CD4-positive, alpha-beta T cell treated with Interleukin-6 for 4 hours (primary cell): ENCODE measurements at regions not wholly inside any gene's neighbourhood (a gene's known extent, or its start where the extent isn't known, plus 50 kb on each side); places are given as distances from the start of the nearest gene placed in this dataset.
"Not testable (repeated sequence)": the region's sequence is repeated elsewhere in the genome, so short reads cannot be mapped to it uniquely, and the experiment has no call there.

Experiments
- DNase-seq: peaks from one replicate; pipeline ENCODE4 v3.0.0-alpha.2; 2020; ENCODE audit warnings: mixed read lengths

DNA sequence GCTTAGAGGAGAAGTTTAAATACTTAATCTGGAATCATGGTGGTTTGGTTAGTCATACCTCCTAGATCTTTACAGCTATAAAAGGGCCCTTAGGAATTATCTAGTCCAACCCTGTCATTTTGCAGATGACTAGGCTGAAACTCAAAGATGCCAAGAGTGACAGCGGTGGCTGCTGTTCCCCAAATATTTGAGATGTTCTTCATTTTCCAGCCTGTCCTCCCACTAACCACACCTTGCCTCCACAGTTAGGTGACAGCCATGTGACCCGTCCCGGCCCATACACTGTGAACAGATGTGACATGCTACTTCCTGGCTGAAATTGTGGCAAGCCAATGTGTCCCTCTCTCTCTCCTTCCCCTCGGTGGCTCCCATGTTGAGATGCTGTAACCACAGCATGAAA lies 225.5 kb upstream of the IPO5 start:
- no peak for DNase-seq

DNA sequence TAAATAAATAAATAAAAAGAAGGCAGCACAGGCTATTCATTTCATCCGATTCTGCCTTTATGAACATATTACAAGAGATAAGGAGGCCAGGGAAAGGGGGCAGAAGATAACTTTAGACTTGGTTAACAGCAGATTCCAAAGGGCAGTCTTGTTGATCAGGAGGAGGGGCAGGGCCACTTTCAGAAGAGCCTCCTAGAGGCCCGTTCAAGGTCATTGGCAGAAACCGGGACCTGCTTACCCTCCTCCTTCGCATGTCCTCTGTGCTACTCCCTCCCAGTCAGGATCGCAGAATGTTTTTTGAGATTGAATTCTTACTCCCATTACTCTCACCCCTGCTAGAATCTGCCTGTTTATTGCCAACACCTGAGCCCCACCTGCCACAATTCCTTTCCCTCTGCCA lies 217.0 kb upstream of the IPO5 start:
- DNase-seq: no peak

- no peak for DNase-seq
Measured at GRCh38 chr13:97742084-97742483, 211.4 kb upstream of the IPO5 start.

DNA sequence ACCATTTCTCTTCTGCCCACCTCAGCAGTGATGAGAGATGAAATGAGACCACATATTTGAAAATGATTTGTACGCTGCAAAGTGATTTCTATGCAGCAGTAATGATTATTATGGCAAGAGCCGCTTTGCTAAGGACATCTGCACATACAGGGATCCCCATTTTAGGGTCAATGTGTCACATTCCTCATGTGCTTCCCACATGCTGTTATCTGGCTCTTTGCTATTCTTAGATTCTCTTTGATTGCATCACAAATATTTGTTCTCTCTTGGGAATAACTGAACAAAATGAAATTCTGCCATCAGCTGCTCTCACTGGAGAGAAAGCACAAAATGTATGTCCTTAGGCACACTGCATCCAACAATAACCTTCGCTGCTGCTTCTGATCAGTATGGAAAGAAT lies 209.5 kb upstream of the IPO5 start:
- no peak for DNase-seq

DNA sequence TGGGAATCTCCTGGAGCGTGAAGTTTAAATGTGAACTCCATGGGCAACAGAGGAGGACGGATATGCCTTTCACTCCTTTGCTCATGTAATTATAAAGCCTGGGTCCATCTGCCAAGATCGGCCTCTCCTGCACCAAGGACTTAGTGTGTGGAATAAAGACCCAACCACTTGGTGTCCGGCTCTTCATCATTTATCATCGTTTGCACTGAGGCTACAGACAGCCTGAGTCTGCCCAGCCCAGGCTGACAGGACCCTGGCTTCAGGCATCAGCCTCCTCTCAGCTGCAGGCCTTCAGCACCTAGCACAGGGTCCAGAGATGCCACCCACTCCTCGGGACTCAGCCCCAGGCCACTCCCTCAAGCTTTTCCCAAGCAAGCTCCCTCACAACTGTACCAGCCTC lies 206.8 kb upstream of the IPO5 start:
- DNase-seq: no peak

GRCh38 chr13:97749174-97749573 lies 204.3 kb upstream of the IPO5 start:
- DNase-seq: no peak

- no peak for DNase-seq
Measured at GRCh38 chr13:97751477-97751876, 202.0 kb upstream of the IPO5 start.

- DNase-seq: no peak
Measured at GRCh38 chr13:97752961-97753668, 200.4 kb upstream of the IPO5 start.

DNA sequence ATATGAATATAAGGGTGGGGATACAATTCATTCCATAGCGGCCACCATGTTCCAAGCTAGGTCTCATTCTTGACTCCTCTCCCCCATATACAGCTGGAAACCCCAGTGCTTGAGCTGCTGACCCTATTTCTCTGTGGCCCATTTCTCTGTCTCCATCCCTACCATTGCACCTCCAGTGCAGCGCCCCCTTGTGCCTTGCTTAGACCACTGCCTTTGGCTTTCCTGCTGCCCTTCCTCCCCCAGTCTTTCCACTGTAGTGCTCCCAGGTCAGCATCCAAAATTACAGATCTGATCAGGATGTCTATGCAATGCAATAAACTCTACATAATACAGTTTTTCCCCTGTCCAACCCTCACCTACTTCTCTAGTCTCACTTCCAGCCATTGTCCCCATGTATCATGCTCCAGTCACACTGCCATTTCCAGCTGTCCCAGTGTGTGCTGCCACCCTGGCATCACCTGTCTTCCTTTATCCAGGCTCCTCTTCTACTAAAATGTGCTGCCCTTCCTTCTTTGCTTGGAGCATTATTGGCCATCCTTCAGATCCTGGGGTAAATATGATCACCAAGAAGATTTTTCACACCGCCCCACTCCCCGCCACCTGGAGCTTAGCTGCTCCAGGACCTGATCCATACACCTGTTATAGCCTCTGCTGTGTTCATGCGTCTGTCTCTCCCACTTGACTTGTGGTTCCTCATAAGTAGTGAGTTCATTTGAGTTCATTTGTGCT lies 199.4 kb upstream of the IPO5 start:
- no peak for DNase-seq

- DNase-seq: no peak
Measured at GRCh38 chr13:97757807-97758206, 195.7 kb upstream of the IPO5 start.

- no peak for DNase-seq
Measured at GRCh38 chr13:97758317-97758716, 195.2 kb upstream of the IPO5 start.

DNA sequence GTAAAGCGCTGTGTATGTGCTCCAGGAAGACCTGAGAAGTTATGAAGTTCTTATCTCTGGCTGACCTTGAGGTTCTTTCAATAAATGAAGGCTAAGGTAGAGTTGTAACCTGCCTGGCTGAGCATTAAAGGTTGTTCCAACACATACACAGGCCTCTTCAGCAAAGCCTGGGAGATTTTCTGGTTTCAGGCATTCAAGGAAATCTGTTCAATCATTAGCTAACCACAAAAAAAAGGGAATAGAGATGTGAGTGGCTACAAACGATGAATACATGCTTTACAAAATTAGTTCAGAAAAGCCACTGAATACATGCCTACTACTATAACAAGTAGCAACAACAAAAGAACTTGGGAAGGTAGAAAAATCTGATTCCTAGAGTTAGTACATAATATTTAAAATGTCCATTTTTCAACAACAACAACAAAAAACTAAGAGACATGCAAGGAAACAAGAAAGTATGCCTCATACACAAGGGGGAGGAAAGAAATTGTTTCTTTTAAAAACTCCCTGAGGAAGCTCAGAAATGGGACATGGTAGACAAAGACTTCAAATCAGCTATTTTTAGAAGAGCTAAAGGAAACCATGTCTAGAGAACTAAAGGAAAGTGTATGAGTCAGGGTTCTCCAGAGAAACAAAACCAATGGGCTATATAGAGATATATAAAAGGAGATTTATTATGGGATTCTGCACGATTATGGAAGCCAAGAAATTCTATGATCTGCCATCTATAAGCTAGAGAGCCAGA lies 191.5 kb upstream of the IPO5 start:
- DNase-seq: no peak

DNA sequence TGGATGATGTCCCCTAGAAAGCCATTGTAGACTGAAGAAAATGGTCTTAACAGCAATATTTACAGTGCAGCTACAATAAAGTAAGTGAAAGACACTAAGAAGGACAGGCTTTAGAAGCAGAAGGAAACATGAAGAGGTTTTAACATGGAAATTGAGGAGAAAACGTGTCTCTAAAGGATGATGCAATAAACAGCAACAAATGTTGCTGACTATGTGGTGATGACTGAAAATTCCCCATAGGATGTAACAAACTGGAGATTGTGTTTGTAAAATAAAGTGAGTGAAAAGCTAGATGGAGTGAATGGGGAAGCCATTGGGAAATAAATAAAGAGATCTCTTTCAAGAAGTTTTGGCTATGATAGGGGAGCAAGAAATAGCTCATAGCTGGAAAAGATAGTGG lies 186.7 kb upstream of the IPO5 start:
- no peak for DNase-seq

- DNase-seq: no peak
Measured at GRCh38 chr13:97768134-97768533, 185.3 kb upstream of the IPO5 start.

GRCh38 chr13:97770231-97770630 lies 183.2 kb upstream of the IPO5 start:
- DNase-seq: not testable (repeated sequence)

DNA sequence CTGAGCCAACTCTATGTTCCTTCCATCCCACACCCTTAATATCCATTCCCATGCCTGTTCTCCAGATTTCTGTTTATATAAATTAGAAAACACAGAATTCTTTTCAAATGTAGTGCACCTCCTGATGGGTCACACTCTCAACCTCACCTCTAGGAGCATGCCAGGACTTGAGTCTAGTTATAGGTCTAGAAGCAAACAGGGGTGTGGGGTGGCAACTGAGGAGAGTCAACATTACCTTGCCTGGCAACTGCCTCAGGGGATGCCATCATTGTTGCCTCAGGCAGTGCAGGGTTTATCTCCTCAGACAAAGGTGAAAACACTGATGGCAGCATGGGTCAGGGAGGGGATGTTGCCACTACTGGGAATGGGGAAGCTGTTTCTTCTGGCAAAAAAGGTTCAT lies 181.0 kb upstream of the IPO5 start:
- not testable (repeated sequence) for DNase-seq

DNA sequence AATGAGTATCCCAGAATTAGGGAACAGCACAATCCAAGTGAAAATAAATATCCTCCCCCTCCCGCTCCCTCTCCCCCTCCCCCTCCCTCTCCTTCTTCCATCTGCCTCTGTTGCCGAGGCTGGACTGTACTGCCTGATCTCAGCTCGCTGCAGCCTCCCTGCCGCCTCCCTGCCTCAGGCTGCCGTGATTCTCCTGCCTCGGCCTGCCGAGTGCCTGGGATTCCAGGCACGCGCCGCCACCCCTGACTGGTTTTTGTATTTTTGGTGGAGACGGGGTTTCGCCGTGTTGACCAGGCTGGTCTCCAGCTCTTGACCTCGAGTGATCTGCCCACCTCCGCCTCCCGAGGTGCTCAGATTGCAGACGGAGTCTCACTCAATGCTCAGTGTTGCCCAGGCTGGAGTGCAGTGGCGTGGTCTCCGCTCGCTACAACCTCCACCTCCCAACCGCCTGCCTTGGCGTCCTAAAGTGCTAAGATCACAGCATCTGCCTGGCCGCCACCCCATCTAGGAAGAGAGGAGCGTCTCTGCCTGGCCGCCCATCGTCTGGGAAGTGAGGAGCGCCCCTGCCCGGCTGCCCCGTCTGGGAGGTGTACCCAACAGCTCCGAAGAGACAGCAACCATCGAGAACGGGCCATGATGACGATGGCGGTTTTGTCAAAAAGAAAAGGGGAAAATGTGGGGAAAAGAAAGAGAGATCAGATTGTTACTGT lies 178.9 kb upstream of the IPO5 start:
- DNase-seq: not testable (repeated sequence)

DNA sequence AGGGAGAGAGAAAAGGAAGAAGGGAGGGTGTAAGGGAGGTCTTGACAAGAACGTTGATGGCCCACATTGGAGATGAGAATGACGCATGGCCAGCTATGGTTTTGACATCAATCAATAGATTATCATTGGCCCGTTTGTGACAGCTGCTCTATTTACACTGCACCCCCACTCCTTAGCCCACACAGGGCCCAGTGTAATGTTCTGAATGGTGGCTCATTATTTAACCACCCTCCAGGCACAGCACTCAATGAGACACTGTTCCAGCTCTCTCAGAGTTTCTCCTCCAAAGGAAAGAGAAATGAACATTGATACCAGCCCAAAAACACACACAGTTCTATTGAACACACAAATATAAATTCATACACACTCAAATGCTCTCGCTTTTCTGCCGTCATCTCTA lies 173.0 kb upstream of the IPO5 start:
- DNase-seq: no peak

GRCh38 chr13:97781891-97782305 lies 171.6 kb upstream of the IPO5 start:
- no peak for DNase-seq

GRCh38 chr13:97786510-97786909 lies 167.0 kb upstream of the IPO5 start:
- no peak for DNase-seq

DNA sequence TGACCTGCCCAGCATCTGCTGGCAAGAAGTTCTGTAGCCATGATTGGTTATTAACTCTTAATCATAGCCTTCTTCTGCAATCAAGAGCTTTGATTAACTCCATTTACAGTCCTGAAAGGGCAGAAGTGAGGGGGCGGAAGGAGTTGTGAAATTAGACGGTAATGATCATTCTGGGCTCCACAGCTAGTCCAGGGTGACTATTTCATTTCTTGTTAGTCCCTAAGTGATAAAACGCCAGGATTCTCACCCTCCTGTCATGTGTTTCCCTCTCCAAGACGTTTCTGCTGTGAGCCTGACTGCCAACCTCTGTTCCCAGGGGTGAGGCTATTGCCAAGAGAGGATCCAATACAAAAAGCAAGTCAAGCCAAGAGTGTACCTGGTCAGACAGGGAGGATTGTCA lies 155.9 kb upstream of the IPO5 start:
- no peak for DNase-seq

DNA sequence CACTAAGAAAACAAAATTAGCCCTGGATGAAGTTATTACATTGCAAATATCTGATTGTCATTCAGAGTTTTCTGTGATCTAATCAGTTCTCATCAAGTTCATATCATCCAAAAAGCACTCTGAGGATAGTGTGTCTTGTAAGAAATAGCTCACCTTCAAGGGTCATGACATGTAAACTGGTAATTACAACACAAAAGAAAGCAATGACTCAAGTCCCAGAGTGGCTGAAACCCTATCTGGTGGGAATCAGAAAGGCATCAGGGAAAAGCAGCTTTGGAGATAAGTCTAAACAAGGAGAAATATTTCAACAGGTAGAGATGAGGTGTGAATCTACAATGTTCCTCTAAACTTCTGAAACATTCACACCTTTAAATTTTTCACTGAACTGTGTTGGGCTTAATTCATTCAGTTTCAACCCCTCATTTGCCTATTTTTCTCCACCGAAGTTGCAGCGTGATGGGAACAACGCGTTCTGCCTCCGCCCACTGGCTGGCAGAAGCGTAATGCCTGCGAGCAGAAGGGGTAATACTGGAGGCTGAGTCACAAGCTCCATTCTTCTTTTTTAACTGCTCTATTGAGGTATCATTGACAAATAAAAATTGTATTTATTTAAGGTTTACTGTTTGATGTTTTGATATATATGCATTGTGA lies 155.2 kb upstream of the IPO5 start:
- no peak for DNase-seq

DNA sequence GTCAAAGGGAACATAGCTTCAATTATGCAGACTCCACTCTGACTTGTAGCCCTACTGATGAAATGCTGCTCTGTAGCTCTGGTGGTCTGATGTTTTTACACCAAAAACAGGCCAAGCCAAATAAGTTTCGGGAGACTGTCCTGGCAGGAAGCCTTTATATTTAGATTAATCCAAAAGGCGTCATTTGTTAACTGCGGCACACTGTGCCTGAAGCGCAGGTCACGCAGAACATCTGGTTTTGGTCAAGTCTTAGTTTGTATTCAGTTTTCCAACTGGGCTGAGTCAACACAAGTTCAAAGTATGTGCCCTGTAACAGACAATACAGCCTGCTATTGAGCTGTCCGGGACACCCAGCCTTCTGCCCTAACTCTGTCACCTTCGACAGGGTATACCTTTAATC lies 154.6 kb upstream of the IPO5 start:
- DNase-seq: no peak
